PC-9 (cell line): ENCODE measurements at regions not wholly inside any gene's neighbourhood (a gene's known extent, or its start where the extent isn't known, plus 50 kb on each side); places are given as distances from the start of the nearest gene placed in this dataset.

Experiments used
- BruUV-seq: library from RNA; stranded (reverse); fragments of 400-500 nt; replicated peaks from 2 replicates; lab custom pipeline; 2021; lab: Mats Ljungman, UMichigan
- CTCF ChIA-PET: fragments of 300-600 bp; sonication (Branson Sonifier 250); formaldehyde crosslinking; loops from one replicate; lab custom pipeline; 2022; ENCODE audit warnings: antibody characterized with exemption; lab: Charles Lee
- POLR2A ChIA-PET: fragments of 300-600 bp; sonication (Branson Sonifier 250); formaldehyde crosslinking; loops from one replicate; lab custom pipeline; 2022; ENCODE audit warnings: antibody characterized with exemption; ENCODE audit not compliant: unreplicated experiment; lab: Charles Lee
- DNase-seq, 2 experiments: peaks; one replicate each; pipeline versions ENCODE4 v3.0.0 to v3.0.0-alpha.2; 2015 to 2022; ENCODE audit warnings: mixed read lengths in 1 of 2
- H2AFZ ChIP-seq: fragments of 200-600 bp; sonication (generic); 2 replicates; pipeline ENCODE4 v1.8.1; 2017; ENCODE audit warnings: antibody characterized with exemption
- H3F3A ChIP-seq: fragments of 200-600 bp; sonication (generic); 2 replicates; pipeline ENCODE4 v1.8.1; 2017; ENCODE audit warnings: antibody characterized with exemption, mild to moderate bottlenecking, low read depth; ENCODE audit not compliant: insufficient read depth
- H3K27ac ChIP-seq: fragments of 200-600 bp; sonication (generic); 2 replicates; pipeline ENCODE4 v1.6.1; 2016; ENCODE audit warnings: mixed run types
- H3K27me3 ChIP-seq: fragments of 200-600 bp; sonication (generic); 2 replicates; pipeline ENCODE4 v1.6.1; 2016; ENCODE audit warnings: low read depth, mixed run types; ENCODE audit not compliant: insufficient read depth
- H3K36me3 ChIP-seq: fragments of 200-600 bp; sonication (generic); 2 replicates; pipeline ENCODE4 v1.6.1; 2016; ENCODE audit warnings: low read depth, mixed run types
- H3K4me1 ChIP-seq: fragments of 200-600 bp; sonication (generic); replicated peaks from 2 replicates; pipeline ENCODE4 v1.6.1; 2016; ENCODE audit warnings: mixed run types; ENCODE audit not compliant: insufficient read depth
- H3K4me2 ChIP-seq: fragments of 200-600 bp; sonication (generic); 2 replicates; pipeline ENCODE4 v1.6.1; 2017; ENCODE audit warnings: mixed run types
- H3K4me3 ChIP-seq: fragments of 200-600 bp; sonication (generic); 2 replicates; pipeline ENCODE4 v1.6.1; 2016; ENCODE audit warnings: mixed run types
- H3K79me2 ChIP-seq: fragments of 200-600 bp; sonication (generic); 2 replicates; pipeline ENCODE4 v1.6.1; 2017; ENCODE audit warnings: low read depth, mixed run types
- H3K9me2 ChIP-seq: fragments of 200-600 bp; sonication (generic); 2 replicates; pipeline ENCODE4 v1.8.1; 2017; ENCODE audit warnings: mild to moderate bottlenecking; ENCODE audit not compliant: insufficient read depth
- H3K9me3 ChIP-seq: fragments of 200-600 bp; sonication (generic); 2 replicates; pipeline ENCODE4 v1.8.1; 2016; ENCODE audit warnings: low read depth; ENCODE audit not compliant: insufficient read depth
- H4K20me1 ChIP-seq: fragments of 200-600 bp; sonication (generic); 2 replicates; pipeline ENCODE4 v1.8.1; 2017; ENCODE audit not compliant: insufficient read depth
- CTCF ChIP-seq: fragments of 200-600 bp; sonication (generic); conservative IDR thresholded peaks from 2 replicates; pipeline ENCODE4 v1.6.1; 2017; ENCODE audit warnings: mixed run types, antibody characterized with exemption, mild to moderate bottlenecking, moderate library complexity
- EZH2 ChIP-seq: fragments of 200-600 bp; sonication (generic); IDR thresholded peaks from 2 replicates; pipeline ENCODE4 v1.8.0; 2017; ENCODE audit warnings: antibody characterized with exemption, low read depth
- intact Hi-C: fragments of 100-400 bp; cut with micrococcal nuclease; formaldehyde crosslinking; loops from one replicate; pipeline ENCODE4 v1.10.0; 2022; ENCODE audit not compliant: unreplicated experiment

DNA sequence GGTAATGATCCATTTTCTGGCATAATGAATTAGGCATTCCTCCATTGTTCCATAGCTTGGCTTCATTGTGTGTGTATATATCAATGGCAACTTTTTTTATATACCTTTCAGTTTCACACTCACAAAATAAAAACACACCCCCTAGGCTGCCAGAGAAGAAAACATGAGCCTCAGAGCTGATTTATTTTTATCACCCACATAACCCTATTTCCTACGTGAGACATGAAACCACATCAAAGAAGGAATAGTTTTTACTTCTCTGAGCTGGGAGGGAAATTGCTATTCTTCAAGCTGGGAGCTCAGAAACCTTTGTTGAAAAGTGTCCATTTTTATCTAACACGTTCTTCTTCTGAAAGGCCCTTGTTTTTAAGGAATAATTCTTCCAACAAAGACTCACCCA lies 126.7 kb upstream of the RAI2 start:
- intact Hi-C loops, result no loop called here
- Histone ChIP-seq H3K9me2 (no peaks in the 10 kb centered on the region), H4K20me1 (no peaks in the 10 kb centered on the region), H3K79me2 (no peaks in the 10 kb centered on the region), H2AFZ (no peak overlapping the region), H3K9me3 (no peaks in the 10 kb centered on the region), H3F3A (no peaks in the 10 kb centered on the region), H3K4me1 (no peaks in the 10 kb centered on the region), H3K27me3 (no peaks in the 10 kb centered on the region), H3K27ac (no peak overlapping the region), H3K4me3 (no peak overlapping the region), H3K4me2 (no peak overlapping the region), H3K36me3 (no peaks in the 10 kb centered on the region)
- TF ChIP-seq CTCF (no peak), EZH2 (no peak)
- POLR2A ChIA-PET, result no interaction called here
- CTCF ChIA-PET, result no interaction called here
- no peak for DNase-seq
- no TSS peak for BruUV-seq

- BruUV-seq, result no TSS peak
- Histone ChIP-seq H3K4me3 (no peak overlapping the region), H3F3A (no peaks in the 10 kb centered on the region), H3K9me2 (no peaks in the 10 kb centered on the region), H3K27ac (no peak overlapping the region), H3K79me2 (no peaks in the 10 kb centered on the region), H3K4me2 (no peak overlapping the region), H3K36me3 (no peaks in the 10 kb centered on the region), H4K20me1 (no peaks in the 10 kb centered on the region), H2AFZ (no peak overlapping the region), H3K4me1 (no peaks in the 10 kb centered on the region), H3K9me3 (no peaks in the 10 kb centered on the region), H3K27me3 (no peaks in the 10 kb centered on the region)
- no peak for DNase-seq
- intact Hi-C loops, result no loop called here
- POLR2A ChIA-PET, result no interaction called here
- TF ChIP-seq EZH2 (no peak), CTCF (no peak)
- CTCF ChIA-PET, result no interaction called here
Observed at GRCh38 chrX:17986977-17987376, 125.9 kb upstream of the RAI2 start.

DNA sequence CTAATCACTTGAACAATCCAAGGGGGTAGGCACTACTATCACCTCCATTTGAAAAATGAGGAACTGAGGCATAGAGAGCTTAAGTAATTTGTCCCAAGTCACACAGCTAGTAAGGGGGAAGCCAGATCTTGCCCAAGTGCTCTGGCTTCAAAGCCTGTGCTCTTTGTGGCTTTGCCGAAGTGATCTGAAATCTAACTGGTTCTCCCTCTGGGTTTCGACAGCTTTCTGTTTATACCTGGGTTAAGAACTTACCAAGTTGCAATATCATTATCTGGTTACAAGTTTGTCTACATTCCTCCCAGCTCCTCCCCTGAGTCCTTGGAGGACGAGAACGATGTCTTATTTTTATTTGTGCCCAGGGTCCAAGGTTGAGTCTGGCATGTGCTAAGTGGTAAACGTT lies 125.3 kb upstream of the RAI2 start:
- Histone ChIP-seq H3K27ac (no peak overlapping the region), H2AFZ (no peak overlapping the region), H3K79me2 (no peaks in the 10 kb centered on the region), H3K27me3 (no peaks in the 10 kb centered on the region), H3K9me3 (no peaks in the 10 kb centered on the region), H3F3A (no peaks in the 10 kb centered on the region), H3K4me3 (no peak overlapping the region), H3K9me2 (no peaks in the 10 kb centered on the region), H4K20me1 (no peaks in the 10 kb centered on the region), H3K4me1 (no peaks in the 10 kb centered on the region), H3K4me2 (no peak overlapping the region), H3K36me3 (no peaks in the 10 kb centered on the region)
- no peak for TF ChIP-seq EZH2
- TF ChIP-seq CTCF, result no peak
- no peak for DNase-seq
- intact Hi-C loops, result no loop called here
- POLR2A ChIA-PET, result no interaction called here
- BruUV-seq, result no TSS peak
- CTCF ChIA-PET, result no interaction called here
